GM12892 (cell line): ENCODE measurements at regions not wholly inside any gene's neighbourhood (a gene's known extent, or its start where the extent isn't known, plus 50 kb on each side); places are given as distances from the start of the nearest gene placed in this dataset.

Experiments used
- POLR2A ChIP-seq: IDR thresholded peaks from 2 replicates; pipeline ENCODE4 v1.6.1; 2011; ENCODE audit warnings: low read depth, low read length, control low read depth
- TAF1 ChIP-seq: IDR thresholded peaks from 2 replicates; pipeline ENCODE4 v1.6.1; 2011; ENCODE audit warnings: low read depth, mild to moderate bottlenecking, control low read depth, low read length, borderline replicate concordance

DNA sequence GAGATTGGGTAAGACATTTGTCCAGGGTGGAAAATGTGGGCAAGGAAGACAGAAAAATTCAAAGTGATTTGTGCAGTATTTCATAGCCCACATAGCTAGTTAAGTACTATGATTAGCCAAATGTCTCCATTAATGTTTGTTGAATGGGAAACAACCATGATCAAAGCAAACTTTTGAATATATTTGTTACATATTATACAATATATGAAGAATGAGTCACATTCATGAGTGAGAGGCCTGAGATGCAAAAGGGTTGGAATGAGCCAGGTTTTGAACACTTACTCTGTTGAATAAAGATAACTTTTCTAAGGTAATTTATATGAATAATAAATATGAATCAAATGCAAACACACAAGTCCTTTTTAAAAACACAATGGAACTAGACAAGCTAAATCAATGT is 984.5 kb upstream of the CDH2 start:
- TF ChIP-seq POLR2A (no peak), TAF1 (no peak)
